H1 (cell line): ENCODE measurements at regions not wholly inside any gene's neighbourhood (a gene's known extent, or its start where the extent isn't known, plus 50 kb on each side); places are given as distances from the start of the nearest gene placed in this dataset.

Experiments
- CTCF ChIA-PET: fragments of 300-600 bp; sonication (Branson Sonifier 250); formaldehyde crosslinking; loops from one replicate; lab custom pipeline; 2021; ENCODE audit not compliant: partially characterized antibody; lab: Charles Lee
- POLR2A ChIA-PET: fragments of 300-600 bp; sonication (Branson Sonifier 250); formaldehyde crosslinking; loops from one replicate; lab custom pipeline; 2021; ENCODE audit warnings: inconsistent platforms; ENCODE audit not compliant: partially characterized antibody; lab: Charles Lee
- DNase-seq, 2 experiments: peaks; one replicate each; pipeline versions ENCODE4 v3.0.0 to v3.0.0-alpha.2; 2010 to 2022; ENCODE audit warnings: low spot score in 2 of 2, low read depth in 1 of 2, mixed read lengths in 1 of 2
- FAIRE-seq: peaks from 2 replicates; lab custom pipeline; 2011; peaks lifted over from hg19 to GRCh38; lab: Jason Lieb, UNC
- H2AFZ ChIP-seq: 2 replicates; pipeline ENCODE4 v1.8.1; 2012; ENCODE audit warnings: low read length, inconsistent platforms
- H2AK5ac ChIP-seq: 2 replicates; pipeline ENCODE4 v1.6.1; 2013; ENCODE audit warnings: low read depth, low read length
- H2BK120ac ChIP-seq: replicated peaks from 2 replicates; pipeline ENCODE3; 2013; ENCODE audit warnings: low read depth, low read length, inconsistent platforms
- H2BK12ac ChIP-seq: 2 replicates; pipeline ENCODE4 v1.6.1; 2013; ENCODE audit warnings: low read depth, low read length
- H2BK15ac ChIP-seq: 2 replicates; pipeline ENCODE4 v1.6.1; 2013; ENCODE audit warnings: low read length
- H2BK20ac ChIP-seq: 2 replicates; pipeline ENCODE4 v1.6.1; 2013; ENCODE audit warnings: low read length
- H2BK5ac ChIP-seq: 2 replicates; pipeline ENCODE4 v1.6.1; 2013; ENCODE audit warnings: low read depth, low read length
- H3K14ac ChIP-seq: 2 replicates; pipeline ENCODE4 v1.6.1; 2013; ENCODE audit warnings: inconsistent platforms; ENCODE audit not compliant: insufficient read length
- H3K18ac ChIP-seq: 2 replicates; pipeline ENCODE4 v1.6.1; 2013; ENCODE audit warnings: low read length; ENCODE audit errors: extremely low read depth
- H3K23ac ChIP-seq: 2 replicates; pipeline ENCODE4 v1.6.1; 2013; ENCODE audit warnings: inconsistent platforms; ENCODE audit not compliant: insufficient read length
- H3K23me2 ChIP-seq: 2 replicates; pipeline ENCODE4 v1.6.1; 2013; ENCODE audit warnings: low read depth, low read length
- H3K27ac ChIP-seq: 2 replicates; pipeline ENCODE4 v1.6.1; 2011; ENCODE audit warnings: low read depth, low read length, inconsistent platforms
- H3K27me3 ChIP-seq, 4 experiments: replicated peaks in 1 of 4; 1 replicate in 1 of 4; 2 replicates in 3 of 4; pipeline versions ENCODE4 v1.6.1 to v1.8.1; 2011 to 2013; ENCODE audit warnings: low read length in 3 of 4, mild to moderate bottlenecking in 3 of 4, inconsistent platforms in 2 of 4, mixed read lengths in 2 of 4, moderate library complexity in 1 of 4; ENCODE audit not compliant: control insufficient read depth in 3 of 4, insufficient read depth in 3 of 4; ENCODE audit errors: extremely low read depth in 1 of 4
- H3K36me3 ChIP-seq, 4 experiments: 2 replicates each; pipeline versions ENCODE4 v1.6.1 to v1.8.1; 2011 to 2013; ENCODE audit warnings: mild to moderate bottlenecking in 4 of 4, low read length in 3 of 4, moderate library complexity in 2 of 4, control low read depth in 1 of 4, inconsistent platforms in 1 of 4; ENCODE audit not compliant: insufficient read depth in 4 of 4, control insufficient read depth in 2 of 4
- H3K4ac ChIP-seq: replicated peaks from 2 replicates; pipeline ENCODE3; 2013; ENCODE audit warnings: low read length, low read depth, mixed read lengths, inconsistent platforms; ENCODE audit not compliant: insufficient read length
- H3K4me1 ChIP-seq, 4 experiments: replicated peaks in 1 of 4; 1 replicate in 1 of 4; 2 replicates in 3 of 4; pipeline versions ENCODE4 v1.6.1 to v1.8.1; 2011 to 2013; ENCODE audit warnings: low read length in 3 of 4, inconsistent platforms in 2 of 4, mixed read lengths in 1 of 4; ENCODE audit not compliant: insufficient read depth in 4 of 4, control insufficient read depth in 3 of 4
- H3K4me2 ChIP-seq, 2 experiments: 2 replicates each; pipeline versions ENCODE4 v1.6.1 to v1.8.1; 2011 to 2013; ENCODE audit warnings: low read depth in 2 of 2, low read length in 2 of 2, control low read depth in 1 of 2, inconsistent platforms in 1 of 2, mild to moderate bottlenecking in 1 of 2; ENCODE audit not compliant: insufficient read depth in 1 of 2
- H3K4me3 ChIP-seq, 4 experiments: fragments of 200-600, 300-600 bp in 1 of 4; sonication (generic), shearing (Covaris generic), sonication (Bioruptor Twin) in 1 of 4; 2 replicates each; pipeline versions ENCODE4 v1.5.1 to v1.8.1; 2011 to 2016; ENCODE audit warnings: low read length in 4 of 4, low read depth in 3 of 4, control low read depth in 2 of 4, inconsistent platforms in 2 of 4, mild to moderate bottlenecking in 2 of 4, mixed read lengths in 1 of 4, moderate library complexity in 1 of 4; ENCODE audit not compliant: insufficient read depth in 2 of 4; ENCODE audit errors: extremely low read depth in 1 of 4
- H3K56ac ChIP-seq: replicated peaks from 2 replicates; pipeline ENCODE3; 2013; ENCODE audit warnings: low read depth, mild to moderate bottlenecking, mixed read lengths, low read length, inconsistent platforms; ENCODE audit not compliant: insufficient read length
- H3K79me1 ChIP-seq: 2 replicates; pipeline ENCODE4 v1.6.1; 2013; ENCODE audit warnings: low read depth, low read length, control low read depth
- H3K79me2 ChIP-seq, 2 experiments: 2 replicates each; pipeline versions ENCODE4 v1.6.1 to v1.8.1; 2012 to 2013; ENCODE audit warnings: low read length in 2 of 2, mild to moderate bottlenecking in 2 of 2, inconsistent platforms in 1 of 2; ENCODE audit not compliant: insufficient read depth in 2 of 2, control insufficient read depth in 1 of 2
- H3K9ac ChIP-seq, 4 experiments: replicated peaks in 1 of 4; 1 replicate in 1 of 4; 2 replicates in 3 of 4; pipeline versions ENCODE4 v1.6.1 to v1.8.1; 2011 to 2013; ENCODE audit warnings: low read depth in 3 of 4, low read length in 3 of 4, control low read depth in 2 of 4, mild to moderate bottlenecking in 2 of 4, moderate library complexity in 2 of 4, inconsistent platforms in 1 of 4; ENCODE audit errors: extremely low read depth in 1 of 4
- H3K9me3 ChIP-seq, 2 experiments: 2 replicates each; pipeline versions ENCODE4 v1.6.1 to v1.8.1; 2012 to 2013; ENCODE audit warnings: mild to moderate bottlenecking in 2 of 2, moderate library complexity in 2 of 2, control low read depth in 1 of 2, inconsistent platforms in 1 of 2, low read depth in 1 of 2, low read length in 1 of 2, mixed read lengths in 1 of 2; ENCODE audit not compliant: insufficient read depth in 2 of 2
- H4K20me1 ChIP-seq, 2 experiments: replicated peaks in 1 of 2; 2 replicates each; pipeline versions ENCODE3 to v1.8.1; 2011 to 2013; ENCODE audit warnings: inconsistent platforms in 2 of 2, low read length in 2 of 2, mild to moderate bottlenecking in 1 of 2; ENCODE audit not compliant: insufficient read depth in 2 of 2, control insufficient read depth in 1 of 2
- H4K5ac ChIP-seq: 2 replicates; pipeline ENCODE4 v1.6.1; 2013; ENCODE audit warnings: low read length, low read depth, mixed read lengths, inconsistent platforms; ENCODE audit not compliant: insufficient read length
- H4K8ac ChIP-seq: 2 replicates; pipeline ENCODE4 v1.8.0; 2013; ENCODE audit warnings: mild to moderate bottlenecking, moderate library complexity, low read length, inconsistent platforms; ENCODE audit not compliant: insufficient read depth; ENCODE audit errors: extremely low read depth
- H4K91ac ChIP-seq: replicated peaks from 2 replicates; pipeline ENCODE3; 2013; ENCODE audit warnings: low read length, mixed read lengths, inconsistent platforms; ENCODE audit not compliant: insufficient read length
- ZNF274 ChIP-seq: IDR thresholded peaks from 2 replicates; pipeline ENCODE4 v1.7.0; 2012; ENCODE audit warnings: low read length, borderline replicate concordance; ENCODE audit errors: extremely low read depth
- WGBS, 2 experiments: shearing (Covaris generic) in 1 of 2; methylation state at CpG; one replicate each; pipeline versions ENCODE4 v1.1.6 to v1.1.7; 2013 to 2015; ENCODE audit warnings: low lambda C conversion rate in 2 of 2, mixed read lengths in 2 of 2, inconsistent platforms in 1 of 2, low coverage in 1 of 2, missing lambda C conversion rate in 1 of 2; ENCODE audit not compliant: insufficient replicate concordance in 2 of 2, insufficient coverage in 1 of 2, insufficient read length in 1 of 2; ENCODE audit errors: extremely low coverage in 1 of 2, missing lambda C conversion rate in 1 of 2; 5-methylcytosine and 5-hydroxymethylcytosine counted together

- ChIA-PET CTCF (interaction anchor here (0.6 to 1.9 kb wide), 5 partner anchors 18 to 178 kb away, joined by 3 to 10 read pairs (median 3); no protein-coding TSS in a partner anchor), POLR2A (interaction anchor here (0.6 kb wide), 1 partner anchor 548 kb away, joined by 3 read pairs; no protein-coding TSS in a partner anchor)
- H3K56ac ChIP-seq, result no peak overlapping the region
- no peaks in the 10 kb centered on the region for H3K27me3 ChIP-seq
- no peaks in the 10 kb centered on the region for H3K4me1 ChIP-seq
- H3K4ac ChIP-seq, result no peak overlapping the region
- TF ChIP-seq ZNF274, result no peak
- no peak overlapping the region for H3K18ac ChIP-seq
- H2BK12ac ChIP-seq, result peak overlapping the region; percentile 50; the same call in 1 of the 2 replicates
- no peaks in the 10 kb centered on the region for H3K9me3 ChIP-seq
- H3K79me2 ChIP-seq, result no peaks in the 10 kb centered on the region
- no peak overlapping the region for H2BK20ac ChIP-seq
- 90% methylated on average over 4 of the region's 4 CpGs; no CpG with 5 or more reads in 1 of the 2 experiments for WGBS, 2 experiments
- H3K23ac ChIP-seq, result no peak overlapping the region
- no peak overlapping the region for H3K14ac ChIP-seq
- no peak overlapping the region for H4K8ac ChIP-seq
- no peak overlapping the region for H3K27ac ChIP-seq
- H3K4me2 ChIP-seq, result no peak overlapping the region
- DNase-seq, result no peak
- H2BK5ac ChIP-seq, result no peak overlapping the region
- H4K91ac ChIP-seq, result no peak overlapping the region
- no peaks in the 10 kb centered on the region for H4K20me1 ChIP-seq
- H4K5ac ChIP-seq, result no peak overlapping the region
- no peaks in the 10 kb centered on the region for H3K79me1 ChIP-seq
- H3K36me3 ChIP-seq, result no peaks in the 10 kb centered on the region
- H2AK5ac ChIP-seq, result no peak overlapping the region
- no peak for FAIRE-seq
- no peak overlapping the region for H2BK120ac ChIP-seq
- no peaks in the 10 kb centered on the region for H3K23me2 ChIP-seq
- no peak overlapping the region for H3K4me3 ChIP-seq
- no peak overlapping the region for H3K9ac ChIP-seq
- no peak overlapping the region for H2AFZ ChIP-seq
- H2BK15ac ChIP-seq, result no peak overlapping the region
Measured at GRCh38 chr3:34035775-34036174, 237.3 kb downstream of the PDCD6IP start.
